ENCODE measurements at regions not wholly inside any gene's neighbourhood (a gene's known extent, or its start where the extent isn't known, plus 50 kb on each side); places are given as distances from the start of the nearest gene placed in this dataset.

- TF ChIP-seq CHD7 (IDR thresholded peaks at IDR 0.05; ENCODE audit: insufficient replicate concordance, low read length): no peak
- TF ChIP-seq SAP30 (IDR thresholded peaks at IDR 0.05; ENCODE audit: insufficient read depth, insufficient replicate concordance, low read length): no peak
- no peak for TF ChIP-seq CBX8 (IDR thresholded peaks at IDR 0.05; ENCODE audit: borderline replicate concordance, low read depth, low read length)
- TF ChIP-seq FOSL1 (IDR thresholded peaks at IDR 0.05; ENCODE audit: insufficient read depth, low read depth, low read length): no peak
- TF ChIP-seq SIRT6 (IDR thresholded peaks at IDR 0.05; ENCODE audit: low read length): no peak
- no peak for TF ChIP-seq CHD1 (IDR thresholded peaks at IDR 0.05; ENCODE audit: low read depth, low read length)
- TF ChIP-seq POLR2AphosphoS5 (IDR thresholded peaks at IDR 0.05; ENCODE audit: low read depth, low read length): no peak
- no peak for TF ChIP-seq TAF1 (IDR thresholded peaks at IDR 0.05; ENCODE audit: low read depth, low read length)
Observed at GRCh38 chr2:142687509-142687908, 190.0 kb upstream of the KYNU start (continued).

Data from H1 (cell line).